Gastroesophageal sphincter (tissue), 3 donors: ENCODE measurements at regions not wholly inside any gene's neighbourhood (a gene's known extent, or its start where the extent isn't known, plus 50 kb on each side); places are given as distances from the start of the nearest gene placed in this dataset.

Experiments used
- CTCF ChIP-seq, 4 experiments: fragments of 200-600 bp in 2 of 4; fragments of 450-650 bp in 2 of 4; sonication (generic) in 1 of 4; IDR thresholded peaks; one replicate each; pipeline ENCODE4 v1.5.1; 2017 to 2019; ENCODE audit warnings: antibody characterized with exemption in 4 of 4, mild to moderate bottlenecking in 2 of 4, moderate library complexity in 2 of 4
- EP300 ChIP-seq: sonication (generic); formaldehyde crosslinking; IDR thresholded peaks from one replicate; pipeline ENCODE4 v1.6.1; 2017; ENCODE audit warnings: antibody characterized with exemption, mild to moderate bottlenecking
- POLR2A ChIP-seq, 2 donors: fragments of 450-650 bp; IDR thresholded peaks; one replicate each; pipeline ENCODE4 v1.6.1; 2017; ENCODE audit warnings: antibody characterized with exemption in 2 of 2, mild to moderate bottlenecking in 2 of 2, moderate library complexity in 1 of 2
- POLR2AphosphoS5 ChIP-seq: sonication (generic); formaldehyde crosslinking; IDR thresholded peaks from one replicate; pipeline ENCODE4 v1.6.1; 2017; ENCODE audit warnings: antibody characterized with exemption

GRCh38 chr7:136049117-136049516 lies 72.0 kb upstream of the MTPN start:
- TF ChIP-seq CTCF (IDR thresholded peaks at IDR 0.05) (no peak), POLR2A (IDR thresholded peaks at IDR 0.05) (no peak), POLR2AphosphoS5 (no peak), EP300 (no peak)
